Breast epithelium (tissue), 4 donors: ENCODE measurements at regions not wholly inside any gene's neighbourhood (a gene's known extent, or its start where the extent isn't known, plus 50 kb on each side); places are given as distances from the start of the nearest gene placed in this dataset.

Experiments used
- DNase-seq, 2 donors: peaks; one replicate each; pipeline ENCODE4 v3.0.0-alpha.2; 2019; ENCODE audit warnings: low spot score in 2 of 2
- H3K27ac ChIP-seq, 2 donors: fragments of 200-600 bp; sonication (generic) in 1 of 2; one replicate each; pipeline ENCODE4 v1.5.1; 2016 to 2019; ENCODE audit warnings: mild to moderate bottlenecking in 1 of 2
- H3K27me3 ChIP-seq, 2 donors: fragments of 200-600 bp; sonication (generic) in 1 of 2; one replicate each; pipeline versions ENCODE4 v1.5.1 to v1.6.0; 2017 to 2019; ENCODE audit warnings: control low read depth in 1 of 2, mild to moderate bottlenecking in 1 of 2
- H3K36me3 ChIP-seq: fragments of 200-600 bp; one replicate; pipeline ENCODE4 v1.5.1; 2019
- H3K4me1 ChIP-seq, 2 donors: fragments of 200-600 bp; sonication (generic); one replicate each; pipeline ENCODE4 v1.5.1; 2016 to 2019; ENCODE audit warnings: control low read depth in 1 of 2
- H3K4me3 ChIP-seq, 3 donors: fragments of 200-600 bp; sonication (generic); 1 replicate in 2 of 3; 2 replicates in 1 of 3; pipeline ENCODE4 v1.5.1; 2016 to 2019; ENCODE audit warnings: mild to moderate bottlenecking in 3 of 3, moderate library complexity in 2 of 3
- H3K9me3 ChIP-seq, 2 donors: fragments of 200-600 bp; sonication (generic) in 1 of 2; one replicate each; pipeline ENCODE4 v1.5.1; 2016 to 2019; ENCODE audit warnings: control low read depth in 1 of 2
- CTCF ChIP-seq, 3 donors: fragments of 450-650 bp; IDR thresholded peaks; one replicate each; pipeline ENCODE4 v1.5.1; 2016 to 2017; ENCODE audit warnings: antibody characterized with exemption in 3 of 3, mild to moderate bottlenecking in 3 of 3, moderate library complexity in 3 of 3
- POLR2A ChIP-seq: fragments of 450-650 bp; IDR thresholded peaks from one replicate; pipeline ENCODE4 v1.6.1; 2016; ENCODE audit warnings: antibody characterized with exemption, mild to moderate bottlenecking, moderate library complexity
- POLR2AphosphoS5 ChIP-seq, 3 donors: sonication (generic); formaldehyde crosslinking; IDR thresholded peaks; one replicate each; pipeline ENCODE4 v1.6.1; 2017; ENCODE audit warnings: antibody characterized with exemption in 3 of 3
- intact Hi-C: fragments of 100-400 bp; cut with DNase I; formaldehyde crosslinking; loops from one replicate; pipeline ENCODE4 v1.15.1; 2023; ENCODE audit warnings: low total_unique reads

- peaks cover 0 to 31% of the 10 kb centered on the region in 2 donors for H3K27me3 ChIP-seq
- H3K4me3 ChIP-seq = no peak overlapping the region
Measured at GRCh38 chr20:59412875-59413284, 112.5 kb downstream of the EDN3 start.

GRCh38 chr20:59413326-59413865 lies 113.0 kb downstream of the EDN3 start:
- Histone ChIP-seq H3K27me3 (peaks cover 0 to 27% of the 10 kb centered on the region in 2 donors), H3K36me3 (no peaks in the 10 kb centered on the region), H3K27ac (no peak overlapping the region), H3K9me3 (no peaks in the 10 kb centered on the region), H3K4me3 (no peak overlapping the region), H3K4me1 (no peaks in the 10 kb centered on the region)
- no peak for DNase-seq
- no peak for TF ChIP-seq CTCF (IDR thresholded peaks at IDR 0.05)
- TF ChIP-seq POLR2A = no peak
- no peak for TF ChIP-seq POLR2AphosphoS5 (IDR thresholded peaks at IDR 0.05)
- intact Hi-C loops = no loop called here

More at GRCh38 chr20:59412875-59413284, 112.5 kb downstream of the EDN3 start:
- H3K27ac ChIP-seq = no peak overlapping the region
- no peaks in the 10 kb centered on the region for H3K36me3 ChIP-seq
- TF ChIP-seq POLR2A = no peak
- TF ChIP-seq CTCF (IDR thresholded peaks at IDR 0.05) = no peak
- TF ChIP-seq POLR2AphosphoS5 (IDR thresholded peaks at IDR 0.05) = no peak
- no peaks in the 10 kb centered on the region for H3K9me3 ChIP-seq
- no peaks in the 10 kb centered on the region for H3K4me1 ChIP-seq
- DNase-seq = no peak
- intact Hi-C loops = no loop called here

DNA sequence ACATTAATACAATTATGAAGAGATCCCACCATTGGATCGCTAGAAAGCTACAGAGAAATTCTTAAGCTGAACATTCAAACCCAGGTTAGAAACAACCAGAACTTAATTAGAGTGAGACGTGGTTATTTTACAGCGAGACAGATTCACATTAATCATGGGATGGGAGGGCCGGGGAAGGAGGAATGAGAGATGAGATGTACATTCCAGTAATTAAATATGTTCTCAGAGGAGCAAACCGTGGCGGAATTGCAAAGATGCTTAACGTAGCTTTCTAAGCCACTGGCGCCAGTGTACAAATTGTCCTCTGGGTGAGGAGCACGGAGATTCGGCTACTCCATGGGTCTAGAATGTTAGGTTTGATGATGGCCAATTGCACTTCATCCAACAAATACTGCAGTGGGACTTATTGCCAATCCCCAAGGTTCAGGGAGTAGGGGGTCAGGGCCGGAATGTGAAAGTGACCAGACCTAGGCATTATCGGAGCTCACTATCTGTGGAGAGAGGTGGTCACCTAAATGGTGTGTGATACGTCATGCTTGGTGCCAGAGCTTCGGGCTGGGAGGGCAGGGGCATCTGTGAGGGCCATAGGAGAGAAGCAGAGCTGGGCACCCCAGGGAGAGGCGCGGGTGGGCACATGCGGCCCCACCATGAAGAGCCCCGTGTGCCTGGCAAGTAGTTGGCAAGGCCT lies 114.7 kb downstream of the EDN3 start:
- Histone ChIP-seq H3K36me3 (no peaks in the 10 kb centered on the region), H3K4me1 (no peaks in the 10 kb centered on the region), H3K27me3 (peaks cover 0 to 17% of the 10 kb centered on the region in 2 donors), H3K27ac (no peak overlapping the region), H3K4me3 (no peak overlapping the region), H3K9me3 (no peaks in the 10 kb centered on the region)
- DNase-seq = no peak
- intact Hi-C loops = no loop called here
- TF ChIP-seq CTCF (IDR thresholded peaks at IDR 0.05) = no peak
- no peak for TF ChIP-seq POLR2A
- TF ChIP-seq POLR2AphosphoS5 (IDR thresholded peaks at IDR 0.05) = no peak

GRCh38 chr20:59416916-59417315 lies 116.5 kb downstream of the EDN3 start:
- H3K27ac ChIP-seq = no peak overlapping the region
- intact Hi-C loops = no loop called here
- no peak for TF ChIP-seq POLR2A
- no peak for TF ChIP-seq CTCF (IDR thresholded peaks at IDR 0.05)
- TF ChIP-seq POLR2AphosphoS5 (IDR thresholded peaks at IDR 0.05) = no peak
- peaks cover 0 to 17% of the 10 kb centered on the region in 2 donors for H3K27me3 ChIP-seq
- DNase-seq = no peak
- H3K4me3 ChIP-seq = no peak overlapping the region
- H3K9me3 ChIP-seq = no peaks in the 10 kb centered on the region
- H3K36me3 ChIP-seq = no peaks in the 10 kb centered on the region
- H3K4me1 ChIP-seq = no peaks in the 10 kb centered on the region

DNA sequence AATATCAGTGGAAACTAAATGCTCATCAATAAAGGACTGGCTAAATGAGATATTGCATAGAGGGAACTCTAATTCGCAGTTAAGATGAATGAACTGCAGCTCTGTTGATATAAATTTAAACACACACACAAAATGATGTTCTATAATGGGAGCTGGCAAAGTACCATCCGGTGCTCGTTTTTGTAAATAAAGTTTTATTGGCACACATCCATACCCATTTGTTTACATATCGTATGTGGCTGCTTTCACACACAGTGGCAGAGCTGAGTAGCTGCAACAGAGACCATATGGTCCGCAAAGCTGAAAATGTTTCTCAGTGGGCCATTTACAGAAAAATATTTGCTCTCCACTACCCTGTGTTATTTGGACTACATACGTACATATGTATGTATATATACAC lies 120.7 kb downstream of the EDN3 start:
- H3K4me1 ChIP-seq = no peaks in the 10 kb centered on the region
- no peaks in the 10 kb centered on the region for H3K36me3 ChIP-seq
- no peaks in the 10 kb centered on the region for H3K9me3 ChIP-seq
- intact Hi-C loops = no loop called here
- no peak for DNase-seq
- peaks cover 0 to 7% of the 10 kb centered on the region in 2 donors for H3K27me3 ChIP-seq
- no peak overlapping the region for H3K4me3 ChIP-seq
- no peak overlapping the region for H3K27ac ChIP-seq
- TF ChIP-seq POLR2AphosphoS5 (IDR thresholded peaks at IDR 0.05) (no peak), CTCF (IDR thresholded peaks at IDR 0.05) (no peak), POLR2A (no peak)
